ENCODE measurements at regions not wholly inside any gene's neighbourhood (a gene's known extent, or its start where the extent isn't known, plus 50 kb on each side); places are given as distances from the start of the nearest gene placed in this dataset.

GRCh38 chr16:63183743-63184142 is 1147.5 kb upstream of the CDH8 start:
- no peak for TF ChIP-seq CTCF (conservative IDR thresholded peaks at IDR 0.05; ENCODE audit: low read depth, low read length)
- H3K4me3 ChIP-seq (ENCODE audit: low read depth, low read length) = no peak overlapping the region
- DNase-seq (ENCODE audit: low read depth) = no peak

- H3K4me3 ChIP-seq (ENCODE audit: low read depth, low read length) = no peak overlapping the region
- no peak for DNase-seq (ENCODE audit: low read depth)
- TF ChIP-seq CTCF (conservative IDR thresholded peaks at IDR 0.05; ENCODE audit: low read depth, low read length) = no peak
Observed at GRCh38 chr16:63175313-63175712, 1139.1 kb upstream of the CDH8 start.

GRCh38 chr16:63174801-63175200 is 1138.6 kb upstream of the CDH8 start:
- TF ChIP-seq CTCF (conservative IDR thresholded peaks at IDR 0.05; ENCODE audit: low read depth, low read length) = no peak
- no peak for DNase-seq (ENCODE audit: low read depth)
- no peak overlapping the region for H3K4me3 ChIP-seq (ENCODE audit: low read depth, low read length)

- DNase-seq (ENCODE audit: low read depth) = no peak
- H3K4me3 ChIP-seq (ENCODE audit: low read depth, low read length) = no peak overlapping the region
- TF ChIP-seq CTCF (conservative IDR thresholded peaks at IDR 0.05; ENCODE audit: low read depth, low read length) = no peak
Observed at GRCh38 chr16:63171545-63171944, 1135.3 kb upstream of the CDH8 start.

GRCh38 chr16:63169100-63169499 is 1132.9 kb upstream of the CDH8 start:
- H3K4me3 ChIP-seq (ENCODE audit: low read depth, low read length) = no peak overlapping the region
- no peak for TF ChIP-seq CTCF (conservative IDR thresholded peaks at IDR 0.05; ENCODE audit: low read depth, low read length)
- DNase-seq (ENCODE audit: low read depth) = no peak

- DNase-seq (ENCODE audit: low read depth) = no peak
- no peak overlapping the region for H3K4me3 ChIP-seq (ENCODE audit: low read depth, low read length)
- no peak for TF ChIP-seq CTCF (conservative IDR thresholded peaks at IDR 0.05; ENCODE audit: low read depth, low read length)
Observed at GRCh38 chr16:63157818-63158217, 1121.6 kb upstream of the CDH8 start.

- no peak overlapping the region for H3K4me3 ChIP-seq (ENCODE audit: low read depth, low read length)
- no peak for TF ChIP-seq CTCF (conservative IDR thresholded peaks at IDR 0.05; ENCODE audit: low read depth, low read length)
- no peak for DNase-seq (ENCODE audit: low read depth)
Observed at GRCh38 chr16:63146251-63146650, 1110.0 kb upstream of the CDH8 start.
